D721Med (cell line): ENCODE measurements at regions not wholly inside any gene's neighbourhood (a gene's known extent, or its start where the extent isn't known, plus 50 kb on each side); places are given as distances from the start of the nearest gene placed in this dataset.
"Not testable (repeated sequence)": the region's sequence is repeated elsewhere in the genome, so short reads cannot be mapped to it uniquely, and the experiment has no call there.

ENCODE experiments used
- DNase-seq: peaks from one replicate; pipeline ENCODE4 v3.0.0; 2011; ENCODE audit warnings: low spot score; ENCODE audit not compliant: insufficient read length
- FAIRE-seq: peaks from 2 replicates; lab custom pipeline; 2011; peaks lifted over from hg19 to GRCh38; lab: Jason Lieb, UNC
- CTCF ChIP-seq: IDR thresholded peaks from 2 replicates; pipeline ENCODE4 v1.5.1; 2012; ENCODE audit warnings: mild to moderate bottlenecking, control low read depth; ENCODE audit not compliant: insufficient read depth; ENCODE audit errors: missing control alignments

- TF ChIP-seq CTCF = no peak
- FAIRE-seq = no peak
These were observed 305.3 kb upstream of the HNRNPA3 start for GRCh38 chr2:176907341-176907740.

GRCh38 chr2:176910828-176911227 is 301.8 kb upstream of the HNRNPA3 start:
- FAIRE-seq (no peak), DNase-seq (no peak)
- TF ChIP-seq CTCF = no peak

More at GRCh38 chr2:176907341-176907740, 305.3 kb upstream of the HNRNPA3 start:
- no peak for DNase-seq

- FAIRE-seq = no peak
- DNase-seq = no peak
- TF ChIP-seq CTCF = no peak
These were observed 298.6 kb upstream of the HNRNPA3 start for GRCh38 chr2:176913955-176914354.

- FAIRE-seq (no peak), DNase-seq (no peak)
- no peak for TF ChIP-seq CTCF
These were observed 298.2 kb upstream of the HNRNPA3 start for GRCh38 chr2:176914371-176914770.

GRCh38 chr2:176922545-176922944 is 290.0 kb upstream of the HNRNPA3 start:
- DNase-seq, FAIRE-seq: not testable (repeated sequence)

- no peak for DNase-seq
- no peak for FAIRE-seq
- TF ChIP-seq CTCF = no peak
These were observed 289.4 kb upstream of the HNRNPA3 start for GRCh38 chr2:176923205-176923604.

GRCh38 chr2:176924909-176925534 is 287.6 kb upstream of the HNRNPA3 start:
- no peak for DNase-seq
- no peak for TF ChIP-seq CTCF
- no peak for FAIRE-seq
